KMS-11 (cell line): ENCODE measurements at regions not wholly inside any gene's neighbourhood (a gene's known extent, or its start where the extent isn't known, plus 50 kb on each side); places are given as distances from the start of the nearest gene placed in this dataset.

Experiments
- H2AFZ ChIP-seq: fragments of 200-600 bp; sonication (generic); 2 replicates; pipeline ENCODE4 v1.6.1; 2016; ENCODE audit warnings: antibody characterized with exemption, mixed run types, low read depth
- H3K27ac ChIP-seq: fragments of 200-600 bp; sonication (generic); 2 replicates; pipeline ENCODE4 v1.6.1; 2016; ENCODE audit warnings: mild to moderate bottlenecking, mixed run types
- H3K27me3 ChIP-seq: fragments of 200-600 bp; sonication (generic); 2 replicates; pipeline ENCODE4 v1.6.1; 2017; ENCODE audit warnings: mild to moderate bottlenecking, low read depth, mixed run types, moderate library complexity; ENCODE audit not compliant: insufficient read depth
- H3K36me3 ChIP-seq: fragments of 200-600 bp; sonication (generic); 2 replicates; pipeline ENCODE4 v1.6.1; 2017; ENCODE audit warnings: mild to moderate bottlenecking, mixed run types; ENCODE audit not compliant: insufficient read depth
- H3K4me1 ChIP-seq: fragments of 200-600 bp; sonication (generic); 2 replicates; pipeline ENCODE4 v1.6.1; 2016; ENCODE audit warnings: mild to moderate bottlenecking, low read depth, mixed run types; ENCODE audit not compliant: poor library complexity, severe bottlenecking
- H3K4me2 ChIP-seq: fragments of 200-600 bp; sonication (generic); 2 replicates; pipeline ENCODE4 v1.7.0; 2016; ENCODE audit warnings: mild to moderate bottlenecking, mixed run types
- H3K4me3 ChIP-seq: fragments of 200-600 bp; sonication (generic); IDR thresholded peaks from 2 replicates; pipeline ENCODE4 v1.6.1; 2017; ENCODE audit warnings: low read depth, low read length, mixed read lengths; ENCODE audit not compliant: insufficient read depth
- H3K79me2 ChIP-seq: fragments of 200-600 bp; sonication (generic); 2 replicates; pipeline ENCODE4 v1.6.1; 2016; ENCODE audit warnings: low read depth, mixed run types; ENCODE audit not compliant: insufficient read depth
- H3K9ac ChIP-seq: fragments of 200-600 bp; sonication (generic); 2 replicates; pipeline ENCODE4 v1.6.1; 2016; ENCODE audit warnings: mild to moderate bottlenecking, mixed run types
- H4K20me1 ChIP-seq: fragments of 200-600 bp; sonication (generic); 2 replicates; pipeline ENCODE4 v1.6.1; 2016; ENCODE audit warnings: mild to moderate bottlenecking, mixed run types; ENCODE audit not compliant: insufficient read depth
- TF ChIP-seq, protein P1 (sequence below): fragments of 200-600 bp; sonication (generic); conservative IDR thresholded peaks from 2 replicates; pipeline ENCODE4 v1.6.1; 2017; ENCODE audit warnings: low read depth, mild to moderate bottlenecking, antibody characterized with exemption, low read length, moderate library complexity, mixed read lengths

GRCh38 chr11:19661827-19662226 lies 50.8 kb upstream of the NAV2 start:
- peaks cover 19% of the 10 kb centered on the region for H3K4me1 ChIP-seq
- H4K20me1 ChIP-seq, result no peaks in the 10 kb centered on the region
- H3K27ac ChIP-seq, result no peak overlapping the region
- H3K79me2 ChIP-seq, result no peaks in the 10 kb centered on the region
- no peak overlapping the region for H3K4me3 ChIP-seq
- H3K9ac ChIP-seq, result no peak overlapping the region
- TF ChIP-seq, protein P1, sequence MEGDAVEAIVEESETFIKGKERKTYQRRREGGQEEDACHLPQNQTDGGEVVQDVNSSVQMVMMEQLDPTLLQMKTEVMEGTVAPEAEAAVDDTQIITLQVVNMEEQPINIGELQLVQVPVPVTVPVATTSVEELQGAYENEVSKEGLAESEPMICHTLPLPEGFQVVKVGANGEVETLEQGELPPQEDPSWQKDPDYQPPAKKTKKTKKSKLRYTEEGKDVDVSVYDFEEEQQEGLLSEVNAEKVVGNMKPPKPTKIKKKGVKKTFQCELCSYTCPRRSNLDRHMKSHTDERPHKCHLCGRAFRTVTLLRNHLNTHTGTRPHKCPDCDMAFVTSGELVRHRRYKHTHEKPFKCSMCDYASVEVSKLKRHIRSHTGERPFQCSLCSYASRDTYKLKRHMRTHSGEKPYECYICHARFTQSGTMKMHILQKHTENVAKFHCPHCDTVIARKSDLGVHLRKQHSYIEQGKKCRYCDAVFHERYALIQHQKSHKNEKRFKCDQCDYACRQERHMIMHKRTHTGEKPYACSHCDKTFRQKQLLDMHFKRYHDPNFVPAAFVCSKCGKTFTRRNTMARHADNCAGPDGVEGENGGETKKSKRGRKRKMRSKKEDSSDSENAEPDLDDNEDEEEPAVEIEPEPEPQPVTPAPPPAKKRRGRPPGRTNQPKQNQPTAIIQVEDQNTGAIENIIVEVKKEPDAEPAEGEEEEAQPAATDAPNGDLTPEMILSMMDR, result no peak
- H3K27me3 ChIP-seq, result no peaks in the 10 kb centered on the region
- H2AFZ ChIP-seq, result no peak overlapping the region
- no peaks in the 10 kb centered on the region for H3K36me3 ChIP-seq
- no peak overlapping the region for H3K4me2 ChIP-seq

GRCh38 chr11:19660076-19660475 lies 52.6 kb upstream of the NAV2 start:
- Histone ChIP-seq H3K79me2 (no peaks in the 10 kb centered on the region), H3K27ac (no peak overlapping the region), H2AFZ (no peak overlapping the region), H3K4me2 (no peak overlapping the region), H3K27me3 (no peaks in the 10 kb centered on the region), H3K4me1 (peaks cover 19% of the 10 kb centered on the region), H3K9ac (no peak overlapping the region), H4K20me1 (no peaks in the 10 kb centered on the region), H3K4me3 (no peak overlapping the region), H3K36me3 (no peaks in the 10 kb centered on the region)
- TF ChIP-seq, protein P1, result no peak

GRCh38 chr11:19659529-19659928 lies 53.1 kb upstream of the NAV2 start:
- H3K27me3 ChIP-seq, result no peaks in the 10 kb centered on the region
- no peak overlapping the region for H3K4me2 ChIP-seq
- TF ChIP-seq, protein P1, result no peak
- H3K79me2 ChIP-seq, result no peaks in the 10 kb centered on the region
- H3K4me3 ChIP-seq, result no peak overlapping the region
- no peak overlapping the region for H3K9ac ChIP-seq
- no peaks in the 10 kb centered on the region for H4K20me1 ChIP-seq
- peaks cover 19% of the 10 kb centered on the region for H3K4me1 ChIP-seq
- no peak overlapping the region for H2AFZ ChIP-seq
- no peak overlapping the region for H3K27ac ChIP-seq
- H3K36me3 ChIP-seq, result no peaks in the 10 kb centered on the region

DNA sequence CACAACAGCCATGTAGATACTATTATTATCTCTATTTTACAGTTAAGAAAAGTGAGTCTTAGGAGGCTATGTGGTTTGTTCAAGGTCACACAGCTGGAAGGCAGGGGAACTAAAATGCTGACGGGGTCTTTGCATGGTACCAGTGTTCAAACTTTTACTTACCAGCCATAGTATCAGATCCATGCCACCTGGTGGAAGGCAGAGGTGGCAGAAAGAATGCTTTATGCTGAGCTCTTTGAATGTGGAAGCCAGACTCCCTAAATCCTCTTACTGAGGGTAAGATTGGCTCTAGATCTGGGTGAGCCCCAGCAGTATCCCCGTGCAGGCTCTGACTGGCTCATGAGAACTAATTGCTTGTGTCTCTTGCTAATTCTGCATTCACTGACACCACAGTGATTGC lies 54.3 kb upstream of the NAV2 start:
- Histone ChIP-seq H3K36me3 (no peaks in the 10 kb centered on the region), H3K4me1 (peaks cover 19% of the 10 kb centered on the region), H3K27me3 (no peaks in the 10 kb centered on the region), H3K27ac (no peak overlapping the region), H4K20me1 (no peaks in the 10 kb centered on the region), H2AFZ (no peak overlapping the region), H3K79me2 (no peaks in the 10 kb centered on the region), H3K9ac (no peak overlapping the region), H3K4me3 (no peak overlapping the region), H3K4me2 (no peak overlapping the region)
- TF ChIP-seq, protein P1, result no peak
